CD4-positive, CD25-positive, alpha-beta regulatory T cell (primary cell): ENCODE measurements at regions not wholly inside any gene's neighbourhood (a gene's known extent, or its start where the extent isn't known, plus 50 kb on each side); places are given as distances from the start of the nearest gene placed in this dataset.

Source experiments
- ATAC-seq, 2 donors: fragments of 150-1000 bp; cut with Tn5 transposase; one replicate each; pipeline ENCODE4 v1.10.0; 2021; ENCODE audit warnings: low read depth in 2 of 2, moderate number of reproducible peaks in 2 of 2, moderate library complexity in 1 of 2
- DNase-seq, 3 donors: peaks; one replicate each; pipeline versions ENCODE4 v3.0.0 to v3.0.0-alpha.2; 2012 to 2022; ENCODE audit warnings: mixed read lengths in 1 of 3
- H3K27ac ChIP-seq: one replicate; pipeline ENCODE4 v1.7.0; 2013; ENCODE audit warnings: mild to moderate bottlenecking, low read length; ENCODE audit not compliant: insufficient read depth, poor library complexity, severe bottlenecking
- H3K27me3 ChIP-seq: one replicate; pipeline ENCODE4 v1.7.0; 2013; ENCODE audit warnings: low read length; ENCODE audit not compliant: control insufficient read depth, insufficient read depth
- H3K36me3 ChIP-seq: one replicate; pipeline ENCODE4 v1.7.0; 2013; ENCODE audit warnings: mild to moderate bottlenecking, low read length, moderate library complexity; ENCODE audit not compliant: control insufficient read depth, insufficient read depth
- H3K4me1 ChIP-seq: 2 replicates; pipeline ENCODE4 v1.7.0; 2013; ENCODE audit warnings: mild to moderate bottlenecking, low read length; ENCODE audit not compliant: insufficient read depth, control insufficient read depth, poor library complexity, severe bottlenecking
- H3K4me3 ChIP-seq: one replicate; pipeline ENCODE4 v1.7.0; 2013; ENCODE audit warnings: low read depth, mild to moderate bottlenecking, low read length, moderate library complexity
- H3K9me3 ChIP-seq, 2 experiments: 1 replicate in 1 of 2; 2 replicates in 1 of 2; pipeline ENCODE4 v1.7.0; 2013; ENCODE audit warnings: low read length in 2 of 2, mild to moderate bottlenecking in 1 of 2, moderate library complexity in 1 of 2; ENCODE audit not compliant: control insufficient read depth in 2 of 2
- H3K27ac Mint-ChIP-seq, 3 donors: one replicate each; pipeline ENCODE4 v1.8.0; 2020 to 2022; ENCODE audit warnings: mild to moderate bottlenecking in 3 of 3, mixed read lengths in 3 of 3, moderate library complexity in 2 of 3
- H3K27me3 Mint-ChIP-seq: one replicate; pipeline ENCODE4 v1.8.0; 2022; ENCODE audit warnings: mild to moderate bottlenecking, mixed read lengths
- H3K36me3 Mint-ChIP-seq: one replicate; pipeline ENCODE4 v1.8.0; 2020; ENCODE audit warnings: mixed read lengths
- H3K4me1 Mint-ChIP-seq, 4 donors: one replicate each; pipeline ENCODE4 v1.8.0; 2020 to 2022; ENCODE audit warnings: mixed read lengths in 4 of 4, mild to moderate bottlenecking in 1 of 4
- H3K4me3 Mint-ChIP-seq, 4 donors: one replicate each; pipeline ENCODE4 v1.8.0; 2020 to 2022; ENCODE audit warnings: mild to moderate bottlenecking in 4 of 4, mixed read lengths in 4 of 4, moderate library complexity in 3 of 4
- H3K9me3 Mint-ChIP-seq, 7 donors: one replicate each; pipeline ENCODE4 v1.8.0; 2020 to 2022; ENCODE audit warnings: mixed read lengths in 7 of 7, mild to moderate bottlenecking in 3 of 7, moderate library complexity in 2 of 7

DNA sequence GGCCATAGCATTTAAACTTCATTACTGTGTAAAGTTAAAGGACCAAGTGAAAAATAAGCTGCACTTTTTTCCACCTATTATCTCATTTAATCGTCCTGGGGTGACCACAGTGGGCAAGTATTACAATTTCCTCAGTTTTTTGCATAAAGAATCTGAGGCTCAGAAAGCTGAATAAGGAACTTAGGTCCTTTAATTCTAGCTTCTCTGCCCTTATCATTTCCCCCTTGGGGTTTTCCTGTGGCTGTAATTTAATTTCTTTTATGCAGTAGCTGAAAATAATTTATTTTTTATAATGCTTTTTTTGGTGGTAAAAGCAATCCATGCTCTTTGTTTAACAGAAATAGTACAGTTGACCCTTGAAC is 59.8 kb upstream of the RCBTB2 start:
- Mint-ChIP-seq H3K36me3 (peaks cover 4% of the 10 kb centered on the region), H3K9me3 (no peaks in the 10 kb centered on the region), H3K27ac (no peak overlapping the region), H3K4me3 (no peak overlapping the region), H3K27me3 (peaks cover 9% of the 10 kb centered on the region), H3K4me1 (no peaks in the 10 kb centered on the region)
- Histone ChIP-seq H3K27me3 (no peaks in the 10 kb centered on the region), H3K4me3 (no peak overlapping the region), H3K4me1 (peaks cover 3% of the 10 kb centered on the region), H3K27ac (no peak overlapping the region), H3K36me3 (no peaks in the 10 kb centered on the region), H3K9me3 (no peaks in the 10 kb centered on the region)
- DNase-seq, result no peak
- ATAC-seq, result no peak

GRCh38 chr13:48593536-48593935 is 60.2 kb upstream of the CYSLTR2 start:
- peaks cover 9% of the 10 kb centered on the region for H3K27me3 Mint-ChIP-seq
- no peaks in the 10 kb centered on the region for H3K9me3 ChIP-seq
- no peak overlapping the region for H3K27ac Mint-ChIP-seq
- H3K9me3 Mint-ChIP-seq, result peaks cover 0 to 1% (median 0%) of the 10 kb centered on the region in 7 donors
- ATAC-seq (no peak), DNase-seq (no peak)
- no peaks in the 10 kb centered on the region for H3K27me3 ChIP-seq
- no peaks in the 10 kb centered on the region for H3K36me3 ChIP-seq
- H3K4me1 Mint-ChIP-seq, result no peaks in the 10 kb centered on the region
- H3K4me1 ChIP-seq, result peaks cover 3% of the 10 kb centered on the region
- H3K36me3 Mint-ChIP-seq, result peaks cover 4% of the 10 kb centered on the region
- H3K27ac ChIP-seq, result no peak overlapping the region
- no peak overlapping the region for H3K4me3 Mint-ChIP-seq
- no peak overlapping the region for H3K4me3 ChIP-seq

GRCh38 chr13:48594096-48594815 is 59.5 kb upstream of the CYSLTR2 start:
- Mint-ChIP-seq H3K36me3 (no peaks in the 10 kb centered on the region), H3K27me3 (peaks cover 9% of the 10 kb centered on the region), H3K4me1 (no peaks in the 10 kb centered on the region), H3K4me3 (no peak overlapping the region), H3K27ac (no peak overlapping the region), H3K9me3 (peaks cover 0 to 4% (median 0%) of the 10 kb centered on the region in 7 donors)
- no peaks in the 10 kb centered on the region for H3K9me3 ChIP-seq
- no peak overlapping the region for H3K27ac ChIP-seq
- no peak overlapping the region for H3K4me3 ChIP-seq
- H3K4me1 ChIP-seq, result peaks cover 3% of the 10 kb centered on the region
- no peaks in the 10 kb centered on the region for H3K27me3 ChIP-seq
- no peaks in the 10 kb centered on the region for H3K36me3 ChIP-seq
- ATAC-seq (no peak), DNase-seq (no peak)

- no peak overlapping the region for H3K27ac Mint-ChIP-seq
Measured at GRCh38 chr13:48595431-48596429, 58.0 kb upstream of the CYSLTR2 start.

GRCh38 chr13:48600374-48601364 is 53.1 kb upstream of the CYSLTR2 start:
- H3K4me1 Mint-ChIP-seq, result peaks cover 0 to 2% (median 0%) of the 10 kb centered on the region in 4 donors
- Histone ChIP-seq H3K27me3 (no peaks in the 10 kb centered on the region), H3K9me3 (no peaks in the 10 kb centered on the region), H3K36me3 (no peaks in the 10 kb centered on the region), H3K4me3 (no peak overlapping the region), H3K27ac (no peak overlapping the region), H3K4me1 (peaks cover 1% of the 10 kb centered on the region)
- ATAC-seq (no peak), DNase-seq (no peak)
- H3K9me3 Mint-ChIP-seq, result peaks cover 0 to 4% (median 0%) of the 10 kb centered on the region in 7 donors
- H3K36me3 Mint-ChIP-seq, result no peaks in the 10 kb centered on the region
- H3K4me3 Mint-ChIP-seq, result no peak overlapping the region
- H3K27me3 Mint-ChIP-seq, result peaks cover 8% of the 10 kb centered on the region
- H3K27ac Mint-ChIP-seq, result no peak overlapping the region

More at GRCh38 chr13:48595431-48596429, 58.0 kb upstream of the CYSLTR2 start:
- Histone ChIP-seq H3K4me3 (no peak overlapping the region), H3K4me1 (peaks cover 3% of the 10 kb centered on the region), H3K36me3 (no peaks in the 10 kb centered on the region), H3K27ac (no peak overlapping the region), H3K27me3 (no peaks in the 10 kb centered on the region), H3K9me3 (no peaks in the 10 kb centered on the region)
- Mint-ChIP-seq H3K4me1 (no peaks in the 10 kb centered on the region), H3K27me3 (peaks cover 9% of the 10 kb centered on the region), H3K9me3 (peaks cover 0 to 4% (median 0%) of the 10 kb centered on the region in 7 donors), H3K4me3 (no peak overlapping the region), H3K36me3 (no peaks in the 10 kb centered on the region)
- ATAC-seq (peak; percentile 84 to 86), DNase-seq (peak; percentile 30 to 79 (median 69))

DNA sequence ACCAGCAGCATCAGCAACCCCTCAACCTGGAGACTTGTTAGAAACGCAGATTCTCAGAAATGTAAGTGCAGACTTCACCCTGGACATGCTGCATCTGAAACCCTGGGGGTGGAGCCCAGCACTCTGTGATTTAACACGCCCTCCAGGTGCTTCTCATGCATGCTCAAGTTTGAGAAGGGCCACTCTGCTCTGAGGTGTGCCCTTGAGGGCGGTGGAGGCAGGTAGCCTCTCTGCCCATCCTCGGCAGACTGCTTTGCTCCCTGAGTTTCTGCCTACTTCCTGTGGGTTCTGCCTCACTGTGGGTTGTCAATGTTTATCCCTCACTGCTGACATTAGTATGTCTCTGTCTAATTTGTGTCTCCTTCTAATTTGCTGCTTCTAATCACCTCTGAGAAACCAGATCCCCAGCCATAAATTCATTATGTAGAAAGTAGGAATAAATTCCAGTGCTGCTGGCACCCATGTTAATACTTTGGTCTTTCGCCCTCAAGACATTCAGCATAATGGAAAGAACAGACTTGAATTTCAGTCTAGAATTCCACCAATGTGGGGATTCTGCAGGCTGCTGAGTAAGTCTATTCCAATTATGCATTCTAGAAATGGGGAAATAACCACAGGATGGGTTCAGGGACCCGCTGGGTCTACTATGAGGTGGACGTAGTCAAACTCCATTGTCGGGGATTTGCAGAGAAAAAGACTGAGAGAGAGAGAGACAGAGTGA is 51.3 kb upstream of the CYSLTR2 start:
- no peak overlapping the region for H3K27ac Mint-ChIP-seq
- H3K36me3 Mint-ChIP-seq, result no peaks in the 10 kb centered on the region
- H3K9me3 ChIP-seq, result peaks cover 0 to 4% of the 10 kb centered on the region in 2 experiments
- peaks cover 8% of the 10 kb centered on the region for H3K27me3 Mint-ChIP-seq
- peak in 1 of 3 donors; percentile 45 for DNase-seq
- no peak overlapping the region for H3K27ac ChIP-seq
- H3K9me3 Mint-ChIP-seq, result peaks cover 0 to 16% (median 0%) of the 10 kb centered on the region in 7 donors
- H3K4me1 ChIP-seq, result no peaks in the 10 kb centered on the region
- peak in 1 of 2 donors; percentile 37 for ATAC-seq
- no peaks in the 10 kb centered on the region for H3K27me3 ChIP-seq
- no peaks in the 10 kb centered on the region for H3K36me3 ChIP-seq
- H3K4me3 Mint-ChIP-seq, result no peak overlapping the region
- no peak overlapping the region for H3K4me3 ChIP-seq
- H3K4me1 Mint-ChIP-seq, result peaks cover 0 to 2% (median 0%) of the 10 kb centered on the region in 4 donors
